GM21786 (cell line): ENCODE measurements at regions not wholly inside any gene's neighbourhood (a gene's known extent, or its start where the extent isn't known, plus 50 kb on each side); places are given as distances from the start of the nearest gene placed in this dataset.

Experiments used
- ATAC-seq: cut with Tn5 transposase; IDR thresholded peaks from one replicate; pipeline ENCODE4 v1.9.1; 2021; ENCODE audit not compliant: unreplicated experiment

DNA sequence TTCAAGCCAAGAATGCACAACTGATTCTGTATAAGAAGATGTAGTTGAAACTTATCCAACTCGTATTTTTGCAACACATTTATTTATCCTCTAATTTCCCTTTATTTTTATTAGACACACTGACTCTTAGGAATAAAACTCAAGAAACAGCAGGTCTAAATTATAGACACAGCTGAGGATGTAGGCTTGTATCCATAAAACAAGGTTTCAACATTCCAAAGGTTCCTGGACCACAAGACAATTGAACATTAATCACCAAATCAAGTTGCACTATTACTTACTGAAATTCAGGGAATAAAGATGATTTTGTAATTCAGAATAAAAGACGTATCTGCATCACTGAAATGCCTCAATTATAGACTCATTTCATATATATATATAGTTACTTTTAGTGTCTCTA is 683.5 kb upstream of the GRIA3 start:
- ATAC-seq, result no peak

DNA sequence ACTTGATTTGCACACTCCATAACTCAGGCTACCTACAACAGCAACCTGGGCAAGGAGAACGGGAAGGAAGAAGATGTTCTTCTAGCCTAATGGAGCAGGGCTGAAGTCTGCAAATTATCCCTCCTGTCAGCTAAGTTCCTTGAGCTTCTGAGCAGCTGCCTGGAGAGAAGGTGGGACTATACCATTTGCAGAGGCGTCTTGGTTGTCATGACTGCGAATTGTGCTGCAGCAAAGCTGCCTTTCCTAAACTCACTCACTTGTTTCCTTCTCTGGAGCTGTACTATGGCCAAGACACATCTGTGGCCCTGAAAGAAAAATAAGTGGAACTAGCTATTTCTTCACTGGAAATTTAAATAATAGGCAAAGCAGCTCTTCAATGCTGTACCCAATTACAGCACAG is 682.4 kb upstream of the GRIA3 start:
- ATAC-seq, result no peak

DNA sequence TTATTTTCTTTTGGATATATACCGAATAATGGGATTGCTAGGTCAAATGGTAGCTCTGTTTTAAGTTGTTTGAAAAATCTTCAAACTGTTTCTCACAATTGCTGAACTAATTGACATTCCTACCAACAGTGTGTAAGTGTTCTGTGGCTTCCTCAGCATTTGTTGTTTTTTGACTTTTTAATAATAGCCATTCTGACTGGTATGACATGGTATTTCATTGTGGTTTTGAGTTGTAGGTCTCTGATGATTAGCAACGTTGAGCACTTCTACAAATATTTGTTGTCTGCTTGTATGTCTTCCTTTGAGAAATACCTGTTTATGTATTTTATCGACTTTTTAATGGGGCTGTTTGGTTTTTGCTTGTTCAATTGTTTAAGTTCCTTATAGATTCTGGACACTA is 680.1 kb upstream of the GRIA3 start:
- no peak for ATAC-seq

DNA sequence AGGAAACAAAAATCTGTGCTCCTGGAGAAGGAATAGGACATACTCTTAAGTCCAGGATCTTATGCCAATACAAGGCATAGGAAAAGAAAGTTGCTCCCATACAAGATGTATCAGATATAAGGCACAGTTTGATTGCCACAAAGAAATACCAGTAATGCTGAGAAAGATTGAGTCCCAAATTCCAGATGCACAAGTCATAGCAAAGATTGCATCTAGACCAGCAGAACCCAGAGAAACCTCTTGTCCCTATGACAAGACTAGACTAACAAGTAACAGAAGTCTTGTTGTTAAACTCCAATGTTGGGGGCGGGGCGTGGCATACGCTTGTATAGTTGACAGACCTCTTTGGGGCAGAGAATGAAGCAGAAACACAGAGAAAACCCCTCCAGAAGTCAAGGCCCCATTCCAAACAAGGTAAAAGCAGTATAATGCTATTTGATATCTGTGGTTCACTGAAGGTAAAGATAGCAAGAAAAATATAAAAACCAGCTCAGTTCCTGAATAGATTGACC is 671.5 kb upstream of the GRIA3 start:
- ATAC-seq, result no peak

DNA sequence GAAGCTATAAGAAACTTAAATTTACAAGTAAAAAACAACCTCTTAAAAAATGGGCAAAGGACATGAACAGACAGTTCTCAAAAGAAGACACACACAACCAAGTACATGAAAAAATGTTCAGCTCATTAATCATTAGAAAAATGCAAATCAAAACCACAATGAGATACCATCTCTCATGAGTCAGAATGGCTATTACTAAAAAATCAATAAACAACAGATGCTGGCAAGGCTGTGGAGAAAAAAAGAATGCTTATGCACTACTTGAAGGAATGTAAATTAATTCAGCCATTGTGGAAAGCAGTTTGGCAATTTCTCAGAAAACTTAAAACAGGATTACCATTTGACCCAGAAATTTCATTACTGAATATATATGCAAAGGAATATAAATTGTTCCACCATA is 666.3 kb upstream of the GRIA3 start:
- ATAC-seq, result no peak

DNA sequence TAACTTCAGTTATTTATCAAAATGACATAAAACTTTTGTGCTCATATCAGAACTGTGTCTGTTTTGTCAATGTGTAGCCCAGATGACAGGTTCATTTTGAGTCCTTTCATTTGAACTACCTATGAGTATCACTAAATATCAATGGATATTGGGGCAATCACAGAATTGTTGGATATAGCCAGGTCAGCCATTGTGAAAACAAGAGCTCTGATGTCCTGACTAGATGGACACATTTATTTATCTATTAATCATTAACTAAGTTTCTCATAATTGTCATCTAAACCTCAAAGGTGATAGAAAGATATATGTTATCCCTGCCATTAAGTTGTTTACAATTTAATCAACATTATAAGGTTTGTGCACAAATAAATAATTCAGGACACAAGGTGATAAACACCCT is 638.3 kb upstream of the GRIA3 start:
- no peak for ATAC-seq

DNA sequence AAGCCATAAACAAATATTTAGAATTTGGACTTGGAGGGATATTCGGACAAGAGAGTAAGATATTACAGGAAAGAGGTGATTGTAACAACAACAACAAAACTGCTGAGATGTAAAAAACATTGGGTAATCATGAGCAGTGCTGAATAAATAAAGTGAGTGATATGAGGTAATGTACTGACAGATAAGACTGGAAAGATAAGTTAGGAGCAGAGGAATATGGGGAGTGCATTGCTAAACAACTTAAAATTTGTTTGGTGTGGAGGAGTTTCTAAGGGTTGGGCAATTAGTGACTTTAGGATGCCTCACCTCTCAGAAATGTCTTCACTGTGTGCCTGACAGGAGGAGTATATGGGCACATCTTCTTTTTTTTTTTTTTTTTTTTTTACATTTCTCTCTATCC is 637.8 kb upstream of the GRIA3 start:
- no peak for ATAC-seq

DNA sequence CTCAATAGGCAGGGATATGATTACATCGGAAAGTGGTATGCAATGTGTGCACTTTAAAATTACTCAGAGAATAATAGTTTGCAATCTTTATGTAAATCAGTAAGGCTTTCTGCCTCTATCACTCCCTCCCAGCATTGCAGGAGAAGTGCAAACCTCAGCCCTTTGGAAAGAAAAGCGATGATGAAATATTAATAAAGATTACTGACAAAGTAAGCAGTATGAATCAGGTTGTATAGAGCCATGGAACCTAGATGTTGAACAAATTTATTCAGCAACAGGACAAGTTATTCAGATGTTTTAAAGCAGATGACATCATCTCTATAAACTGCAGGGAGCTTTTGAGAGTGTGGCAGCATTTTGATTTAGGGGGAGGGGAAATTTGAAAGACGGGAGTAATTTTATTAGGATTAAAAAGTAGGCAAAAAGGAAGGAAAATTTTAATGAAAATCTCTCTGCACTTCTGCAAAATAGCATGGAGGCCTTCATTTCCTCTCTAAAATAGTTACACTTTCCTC is 631.7 kb upstream of the GRIA3 start:
- no peak for ATAC-seq

DNA sequence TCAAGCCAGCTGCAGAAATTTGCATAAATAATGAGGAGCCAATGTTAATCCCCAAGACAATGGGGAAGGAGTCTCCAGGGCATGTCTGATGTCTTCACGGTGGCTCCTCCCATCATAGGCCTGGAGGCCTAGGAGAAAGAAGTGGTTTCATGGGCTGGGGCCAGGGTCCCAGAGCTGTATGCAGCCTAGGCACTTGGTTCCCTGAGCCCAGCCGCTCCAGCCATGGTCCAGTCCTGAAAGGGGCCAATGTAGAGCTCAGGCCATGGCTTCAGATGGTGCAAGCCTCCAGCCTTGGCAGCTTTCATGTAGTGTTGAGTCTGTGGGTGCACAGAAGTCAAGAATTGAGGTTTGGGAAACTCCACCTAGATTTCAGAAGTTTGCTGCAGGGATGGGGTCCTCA is 628.2 kb upstream of the GRIA3 start:
- no peak for ATAC-seq

DNA sequence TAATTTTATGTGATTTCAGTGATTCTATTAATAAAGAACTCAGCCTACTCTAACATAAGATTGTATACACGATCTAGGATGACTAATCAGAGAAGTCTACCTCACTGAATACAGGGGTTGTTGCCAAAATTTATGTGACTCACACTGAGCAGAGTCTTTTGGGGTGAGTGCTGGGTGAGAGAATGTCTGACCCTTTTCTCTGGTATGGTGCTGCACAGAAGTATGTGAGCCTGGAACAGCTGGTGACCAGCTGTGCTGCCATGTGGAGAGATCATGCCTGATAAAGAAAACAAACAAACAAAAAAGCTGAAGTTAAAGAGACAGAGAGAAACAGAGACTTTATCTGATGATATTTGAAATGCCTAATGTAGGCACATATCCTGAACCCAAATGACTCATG is 618.1 kb upstream of the GRIA3 start:
- no peak for ATAC-seq

DNA sequence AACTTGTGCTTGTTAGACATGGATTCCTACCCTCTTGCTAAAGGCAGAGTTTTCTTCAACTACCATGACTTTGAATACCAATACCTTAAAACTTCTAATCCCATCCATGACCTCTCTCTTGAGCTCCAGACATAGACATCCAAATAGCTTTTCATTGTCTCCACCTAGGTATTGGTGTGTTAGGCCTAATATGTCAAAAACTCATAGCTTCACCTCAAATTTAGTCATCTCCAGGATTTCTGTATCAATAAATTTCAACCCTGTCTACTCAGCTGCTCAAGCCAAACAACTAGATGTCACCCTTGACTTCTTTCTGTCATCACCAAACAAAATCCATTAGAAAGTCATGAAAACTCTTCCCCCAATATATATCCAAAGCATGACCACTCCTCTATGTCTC is 617.7 kb upstream of the GRIA3 start:
- no peak for ATAC-seq

DNA sequence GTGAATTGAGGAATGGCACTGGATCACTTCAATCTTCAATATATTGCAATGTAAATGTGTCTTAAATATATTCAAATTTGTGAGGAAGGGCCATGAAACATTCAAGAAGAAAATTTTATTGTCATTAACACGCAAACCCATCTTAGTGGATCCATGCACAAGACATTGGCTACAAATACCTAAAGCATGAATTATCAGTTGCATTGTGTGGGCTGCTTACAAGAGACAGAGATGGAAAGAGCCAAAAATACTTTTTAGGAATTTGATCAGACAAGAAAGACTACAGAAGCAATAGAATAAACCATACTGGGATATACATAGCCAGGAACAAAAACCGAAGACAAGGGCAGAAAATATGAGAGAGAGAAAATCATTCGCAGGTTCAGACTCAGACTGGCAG is 616.2 kb upstream of the GRIA3 start:
- no peak for ATAC-seq

DNA sequence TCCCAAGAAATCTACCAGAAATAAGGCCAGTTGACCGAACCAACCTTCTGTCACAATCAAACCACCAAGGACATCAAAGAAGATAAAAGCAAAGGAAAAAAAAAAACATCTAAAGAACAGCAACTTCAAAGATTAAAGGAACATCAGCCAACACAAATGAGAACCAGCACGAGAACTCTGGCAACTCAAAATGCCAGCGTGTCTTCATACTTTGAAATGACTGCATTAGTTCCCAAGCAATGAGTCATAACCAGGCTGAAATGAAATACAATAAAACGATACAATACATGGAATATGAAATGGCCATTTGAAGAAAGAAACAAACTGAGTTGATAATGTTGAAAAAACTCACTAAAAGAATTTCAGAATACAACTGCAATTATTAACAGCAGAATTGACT is 611.6 kb upstream of the GRIA3 start:
- ATAC-seq, result no peak

DNA sequence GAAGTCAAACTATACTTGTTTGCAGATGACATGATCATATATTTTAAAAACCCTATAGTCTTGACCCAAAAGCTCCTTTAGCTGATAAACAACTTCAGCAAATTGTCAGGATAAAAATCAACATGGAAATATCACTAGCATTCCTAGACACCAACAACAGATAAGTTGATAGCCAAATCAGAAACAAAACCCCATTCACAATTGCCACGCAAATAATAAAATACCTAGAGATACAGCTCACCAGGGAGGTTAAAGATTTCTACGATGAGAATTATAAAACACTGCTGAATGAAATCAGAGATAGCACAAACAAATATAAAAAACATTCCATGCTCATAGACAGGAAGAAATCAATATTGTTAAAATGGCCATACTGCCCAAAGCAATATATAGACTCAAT is 605.0 kb upstream of the GRIA3 start:
- ATAC-seq, result no peak

DNA sequence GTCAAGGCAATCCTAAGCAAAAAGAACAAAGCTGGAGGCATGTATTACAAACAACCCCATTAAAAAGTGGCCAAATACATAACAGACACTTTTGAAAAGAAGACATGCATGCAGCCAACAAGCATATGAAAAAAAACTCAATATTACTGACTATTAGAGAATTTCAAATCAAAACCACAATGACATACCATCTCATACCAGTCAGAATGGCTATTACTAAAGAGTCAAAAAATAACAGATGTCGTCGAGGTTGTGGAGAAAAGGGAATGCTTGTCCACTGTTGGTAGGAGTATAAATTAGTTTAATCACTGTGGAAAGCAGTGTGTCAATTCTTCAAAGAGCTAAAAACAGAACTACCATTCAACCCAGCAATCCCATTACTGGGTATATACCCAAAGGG is 604.6 kb upstream of the GRIA3 start:
- no peak for ATAC-seq

DNA sequence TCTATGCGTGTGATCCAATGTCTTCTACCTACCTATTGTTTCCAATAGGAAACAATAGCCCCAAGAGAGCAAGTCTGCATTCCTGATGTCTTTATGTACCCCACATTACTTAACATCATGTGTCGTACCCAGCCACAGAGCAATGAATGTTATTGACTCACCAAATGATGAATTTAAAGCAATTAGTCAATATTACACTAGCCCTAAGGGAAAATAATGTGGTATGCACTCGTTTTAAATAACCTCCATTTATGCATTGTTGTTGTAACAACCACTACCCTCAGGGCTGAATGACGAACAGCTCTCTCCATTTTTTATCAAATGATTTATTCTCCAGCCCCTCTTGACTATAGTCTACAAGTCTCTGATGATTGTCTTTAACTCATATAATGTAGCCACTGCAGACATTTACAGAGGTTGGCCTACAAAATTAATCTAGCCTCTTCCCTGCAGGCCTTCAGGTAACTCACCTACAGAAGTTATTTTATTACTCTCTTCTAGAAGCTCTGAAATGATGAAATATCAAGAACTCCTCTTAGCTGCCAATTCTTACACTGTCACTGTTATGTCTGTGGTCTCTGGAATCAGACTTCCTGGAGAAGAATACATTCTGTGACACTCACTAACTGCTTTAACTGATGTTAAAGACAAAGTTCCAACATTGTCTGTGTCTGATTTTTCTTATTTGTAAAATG is 601.7 kb upstream of the GRIA3 start:
- ATAC-seq, result no peak

DNA sequence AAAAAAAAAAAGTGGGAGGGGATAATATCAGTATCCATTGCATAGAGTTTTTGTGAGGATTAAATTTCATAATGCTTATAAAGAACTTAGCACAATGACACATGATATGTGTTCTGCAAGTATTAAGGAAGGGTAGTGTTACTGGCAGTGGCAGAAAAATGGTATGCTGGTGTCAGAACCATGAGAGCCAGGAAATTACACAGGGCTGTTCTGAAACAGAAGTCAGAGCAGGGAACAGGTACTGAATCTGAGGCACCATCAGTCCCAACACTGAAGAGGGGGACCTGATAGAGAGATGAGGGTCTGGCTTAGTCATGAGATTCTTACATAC is 601.1 kb upstream of the GRIA3 start:
- no peak for ATAC-seq

DNA sequence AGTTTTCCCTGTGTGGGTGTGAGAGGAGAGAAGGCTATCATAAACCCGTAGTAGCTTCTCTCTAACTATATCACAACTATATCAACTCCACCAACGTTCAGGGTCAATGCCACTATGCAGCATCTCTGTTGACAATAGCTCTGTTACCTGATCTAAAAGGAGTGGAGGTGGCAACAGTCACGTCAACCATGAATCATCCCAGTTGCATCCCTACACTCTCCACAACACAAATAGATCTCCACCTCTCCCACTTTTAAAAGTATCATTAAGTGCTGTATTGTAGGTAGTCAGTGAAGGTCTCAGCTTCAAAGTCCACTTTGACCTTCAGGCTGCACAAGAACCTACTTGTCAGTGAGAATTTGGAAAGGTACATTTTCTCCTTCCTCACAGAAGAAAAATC is 600.5 kb upstream of the GRIA3 start:
- no peak for ATAC-seq

DNA sequence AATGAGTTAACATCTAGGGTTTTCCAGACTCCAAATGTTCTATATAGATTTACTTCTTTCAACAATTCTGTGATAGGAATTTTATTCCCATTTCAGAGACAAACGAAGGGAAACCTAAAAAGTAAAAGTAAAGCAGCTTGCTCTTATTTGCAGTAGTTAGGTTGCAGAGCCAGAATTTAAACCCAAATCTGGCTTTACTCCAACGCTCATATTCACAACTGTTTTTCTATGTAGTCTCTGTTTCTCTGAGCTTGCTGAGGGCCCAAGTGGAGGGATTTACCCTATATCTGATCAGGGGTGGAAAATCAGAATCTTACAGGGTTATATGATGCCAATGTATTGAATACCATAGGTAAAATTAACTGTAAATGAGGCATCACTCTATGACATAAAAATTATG is 599.1 kb upstream of the GRIA3 start:
- no peak for ATAC-seq

DNA sequence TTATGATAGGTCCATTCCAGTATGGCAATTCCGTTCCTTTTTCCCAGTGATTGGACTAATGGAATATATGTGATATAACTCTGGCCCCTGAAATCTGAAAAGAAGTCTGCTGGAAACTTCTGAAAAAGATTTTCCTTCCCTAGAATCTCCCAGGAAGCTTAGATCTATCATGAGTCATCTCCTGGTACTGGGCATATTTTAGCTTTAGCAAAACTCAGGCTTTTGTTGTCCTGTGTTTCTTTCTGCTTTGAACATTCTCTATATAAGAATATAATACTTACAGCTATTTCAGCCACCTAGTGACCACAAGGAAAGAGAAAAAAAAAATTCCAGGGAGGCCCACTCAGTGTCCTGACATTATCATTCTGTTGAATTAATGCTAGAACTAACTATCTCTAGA is 597.2 kb upstream of the GRIA3 start:
- ATAC-seq, result no peak

DNA sequence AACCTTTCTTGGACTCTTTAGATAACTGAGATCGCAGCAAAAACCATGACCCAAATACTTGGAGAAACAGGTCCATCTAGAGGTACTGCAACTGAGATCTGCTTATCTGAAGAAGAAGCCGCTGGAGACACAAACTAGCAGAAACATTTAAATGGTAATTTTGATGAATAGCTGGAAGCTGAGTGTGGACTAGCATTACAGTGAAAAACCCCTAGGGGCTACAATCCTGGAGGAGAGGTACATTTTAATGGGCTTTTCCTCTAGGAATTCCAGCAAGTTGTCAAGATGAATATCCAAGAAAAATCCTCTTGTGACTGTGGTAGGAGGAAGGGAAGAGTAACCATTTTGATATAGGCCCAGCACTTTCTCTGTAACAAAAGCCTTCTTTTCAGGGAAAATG is 592.5 kb upstream of the GRIA3 start:
- ATAC-seq, result no peak

DNA sequence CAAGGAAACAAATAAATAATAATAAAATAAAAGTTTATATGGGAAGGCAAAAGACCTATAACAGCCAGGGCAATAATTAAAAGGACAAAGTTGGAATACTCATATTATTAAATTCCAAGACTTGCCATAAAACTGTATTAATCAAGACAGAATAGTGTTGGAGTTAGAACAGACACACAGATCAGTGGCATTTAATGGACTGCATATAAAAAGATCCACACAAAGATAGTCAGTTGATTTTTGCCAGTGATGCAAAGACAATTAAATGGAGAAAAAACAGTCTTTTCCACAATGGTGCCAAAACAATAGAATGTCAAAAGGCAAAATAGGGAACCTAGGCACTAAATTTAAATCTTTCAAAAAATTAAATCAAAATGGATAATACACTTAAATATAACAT is 587.1 kb upstream of the GRIA3 start:
- no peak for ATAC-seq

DNA sequence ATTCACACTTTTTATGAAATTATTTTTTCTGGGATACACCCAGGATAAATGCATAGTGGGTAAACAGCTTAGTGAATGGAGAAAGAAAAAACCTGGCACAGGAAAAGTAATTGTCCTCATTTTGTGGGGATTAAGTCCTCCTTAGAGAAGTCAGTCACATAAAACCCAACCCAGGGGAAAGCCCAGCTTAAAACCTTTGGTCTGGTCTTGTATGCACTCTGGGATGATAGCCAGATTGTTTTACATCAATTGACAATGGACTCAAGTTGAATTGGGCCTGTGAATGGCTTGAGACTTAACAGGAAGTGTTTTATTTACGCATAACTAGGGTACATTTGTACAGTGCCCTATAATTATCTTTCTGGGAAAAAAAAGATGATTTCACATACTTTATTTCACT is 561.3 kb upstream of the GRIA3 start:
- no peak for ATAC-seq
